G401 (cell line): ENCODE measurements at regions not wholly inside any gene's neighbourhood (a gene's known extent, or its start where the extent isn't known, plus 50 kb on each side); places are given as distances from the start of the nearest gene placed in this dataset.
"Not testable (repeated sequence)": the region's sequence is repeated elsewhere in the genome, so short reads cannot be mapped to it uniquely, and the experiment has no call there.

Source experiments
- DNase-seq: peaks from one replicate; pipeline ENCODE4 v3.0.0-alpha.2; 2015; ENCODE audit warnings: low spot score
- in situ Hi-C: cut with HindIII; loops from 2 replicates; pipeline ENCODE4 v1.10.0; 2016; ENCODE audit warnings: low sequenced_read_pairs, mixed read lengths

DNA sequence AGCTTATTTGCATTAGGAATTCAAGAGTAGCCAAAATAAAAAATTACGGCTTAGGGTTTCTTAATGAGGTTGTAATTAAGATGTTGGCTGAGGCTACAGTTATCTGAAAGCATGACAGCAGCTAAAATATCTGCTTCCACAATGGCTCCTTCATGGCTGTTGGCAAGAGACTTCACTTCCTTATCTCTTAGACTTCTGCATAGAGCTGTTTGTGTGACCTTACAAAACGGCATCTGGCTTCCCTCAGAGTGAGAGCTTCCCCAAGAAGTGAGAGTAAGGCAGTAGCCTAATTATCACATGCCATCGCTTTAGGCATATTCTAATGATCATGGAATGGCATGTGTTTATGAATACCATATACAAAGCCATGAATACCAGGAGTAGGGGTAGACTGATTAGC is 57.6 kb downstream of the CCDC59 start:
- in situ Hi-C loops, result no loop called here
- DNase-seq, result no peak

DNA sequence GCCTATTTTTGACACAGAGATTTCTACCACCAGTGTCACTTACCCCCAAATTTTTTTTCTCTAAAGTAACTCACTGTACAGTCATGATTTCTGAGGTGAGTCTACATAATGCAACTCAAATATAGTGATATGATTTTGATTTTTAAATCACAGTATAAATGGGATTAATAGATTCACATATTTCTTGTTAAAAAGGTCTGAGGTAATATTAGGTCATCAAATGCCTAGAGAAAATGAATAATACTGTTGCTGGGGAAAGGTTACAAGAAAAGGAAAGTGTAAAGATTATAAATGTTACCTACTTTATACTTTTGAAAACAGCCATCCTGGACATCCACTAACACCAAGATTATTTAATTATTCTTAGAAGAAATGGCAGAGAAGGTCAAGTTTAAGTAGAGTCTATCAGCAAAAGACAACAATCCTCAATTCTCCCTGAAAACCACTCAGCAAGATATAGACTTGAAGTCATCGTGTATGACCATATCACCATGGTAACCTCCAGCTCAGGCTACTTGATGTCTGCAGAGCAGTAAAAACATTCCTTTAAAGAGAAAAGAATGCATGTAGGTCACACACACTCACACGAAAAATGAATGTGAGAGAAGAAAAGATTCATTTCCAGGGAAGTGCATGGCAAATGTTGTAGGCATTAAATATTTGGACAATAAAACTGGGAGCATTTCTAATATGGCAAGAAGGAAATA is 58.7 kb downstream of the CCDC59 start:
- in situ Hi-C loops, result no loop called here
- no peak for DNase-seq

DNA sequence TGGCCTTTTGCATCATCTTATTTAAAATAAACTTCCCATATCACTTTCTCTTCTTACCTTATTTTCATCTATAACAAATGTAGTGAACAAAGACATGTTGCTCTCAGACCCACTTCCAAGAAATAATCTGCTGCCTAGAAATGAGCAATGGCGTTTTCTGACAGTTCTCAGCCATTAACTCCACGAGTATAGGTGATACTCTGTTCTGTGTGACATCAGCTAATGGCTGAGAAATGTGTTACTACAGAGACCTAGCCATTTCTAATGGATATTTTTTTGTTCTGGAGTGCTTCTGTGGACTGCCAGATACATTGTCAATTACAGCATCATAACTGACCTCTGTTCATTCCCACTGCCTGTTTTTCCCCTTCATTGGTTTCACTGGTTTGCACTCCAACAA is 67.8 kb downstream of the CCDC59 start:
- in situ Hi-C loops, result no loop called here
- DNase-seq, result no peak

DNA sequence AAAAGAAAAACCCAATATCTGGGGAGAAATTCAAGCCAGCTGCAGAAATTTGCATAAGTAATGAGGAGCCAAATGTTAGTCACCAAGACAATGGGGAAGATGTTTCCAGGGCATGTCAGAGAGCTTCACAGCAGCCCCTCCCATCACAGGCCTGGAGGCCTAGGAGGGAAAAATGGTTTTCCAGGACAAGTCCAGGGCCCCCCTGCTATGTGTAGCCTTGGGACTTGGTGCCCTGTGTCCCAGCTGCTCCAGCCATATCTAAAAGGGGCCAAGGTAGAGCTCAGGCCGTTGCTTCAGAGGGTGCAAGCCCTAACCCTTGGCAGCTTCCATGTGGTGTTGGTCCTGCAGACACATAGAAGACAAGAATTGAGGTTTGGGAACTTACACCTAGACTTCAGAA is 76.9 kb downstream of the CCDC59 start:
- in situ Hi-C loops, DNase-seq: not testable (repeated sequence)

DNA sequence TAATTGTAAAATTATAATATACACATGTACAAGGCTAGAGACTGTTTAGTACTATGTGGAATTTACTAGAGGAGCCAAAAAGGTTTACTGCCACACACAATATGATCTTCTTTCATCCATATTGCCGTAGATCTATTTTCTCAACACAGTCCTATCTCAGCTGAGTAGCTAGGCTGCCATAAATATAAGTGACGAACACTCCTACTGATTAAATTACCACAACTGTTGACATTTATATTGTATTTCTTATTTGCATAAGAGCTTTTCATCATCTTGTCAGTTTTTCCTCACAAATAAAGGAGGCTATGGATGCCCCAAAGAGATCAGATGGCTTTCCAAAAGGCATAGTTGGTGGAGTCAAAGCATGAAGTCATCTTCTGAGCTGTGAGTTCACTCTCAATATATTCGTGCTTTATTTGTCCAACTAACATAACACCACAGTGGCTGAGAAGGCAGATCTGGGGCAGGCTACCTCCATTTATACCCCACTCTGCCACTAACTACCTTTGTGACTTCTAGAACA is 78.6 kb downstream of the CCDC59 start:
- no peak for DNase-seq
- in situ Hi-C loops, result no loop called here

DNA sequence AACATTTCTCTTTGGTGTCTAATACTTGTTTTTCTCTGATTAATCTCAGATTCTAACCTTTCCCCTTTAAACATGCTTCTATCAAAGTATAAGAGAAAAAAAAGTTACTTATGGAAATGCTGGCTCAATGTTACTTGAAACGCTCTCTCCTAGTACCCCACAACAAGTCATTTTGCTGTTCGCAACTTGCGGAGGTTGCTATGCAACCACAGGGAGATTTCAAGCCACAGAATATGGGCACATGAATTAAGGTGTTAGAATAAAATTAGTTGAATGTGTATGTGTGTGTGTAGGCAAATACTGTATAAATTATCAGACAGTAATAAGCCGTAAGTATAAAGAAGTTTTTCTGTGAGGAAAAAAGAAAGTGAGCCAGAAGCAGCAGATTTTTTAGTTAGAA is 80.6 kb downstream of the CCDC59 start:
- DNase-seq, result no peak
- in situ Hi-C loops, result no loop called here

DNA sequence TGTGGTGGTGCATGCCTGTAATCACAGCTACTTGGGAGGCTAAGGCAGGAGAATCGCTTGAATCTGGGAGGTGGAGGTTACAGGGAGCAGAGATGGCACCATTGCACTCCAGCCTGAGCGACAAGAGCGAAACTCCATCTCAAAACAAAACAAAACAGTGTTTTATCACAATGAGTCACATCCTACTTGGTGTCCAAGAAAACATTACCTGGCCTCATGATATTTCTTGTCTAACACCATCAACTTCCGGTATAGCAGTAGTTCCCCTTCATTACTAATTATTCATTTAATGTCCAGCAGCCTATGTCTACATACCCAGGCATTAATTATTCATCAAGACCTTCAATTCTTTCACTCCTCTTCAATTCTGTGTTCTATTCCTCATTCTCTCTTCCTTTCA is 115.5 kb downstream of the CCDC59 start:
- in situ Hi-C loops, result no loop called here
- no peak for DNase-seq

DNA sequence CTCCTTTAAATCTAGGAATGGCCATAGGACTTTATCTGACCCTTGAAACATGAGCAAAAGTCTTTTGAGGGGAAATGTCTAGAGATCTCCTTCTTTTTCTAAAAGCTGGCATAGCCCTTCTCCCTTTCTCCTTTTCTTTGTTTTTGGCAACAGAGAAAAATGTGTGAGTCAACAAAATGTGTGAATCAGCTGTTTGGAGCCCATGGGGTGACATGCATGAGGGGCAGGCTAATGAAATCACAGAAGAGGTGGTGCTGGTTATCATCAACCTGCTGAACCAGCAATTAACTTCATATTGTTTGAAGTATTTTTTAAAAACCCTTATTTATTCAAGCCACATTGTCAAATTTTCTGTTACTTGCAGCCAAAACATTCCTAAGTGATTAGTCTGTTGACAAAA is 132.3 kb downstream of the CCDC59 start:
- in situ Hi-C loops, result no loop called here
- DNase-seq, result no peak

DNA sequence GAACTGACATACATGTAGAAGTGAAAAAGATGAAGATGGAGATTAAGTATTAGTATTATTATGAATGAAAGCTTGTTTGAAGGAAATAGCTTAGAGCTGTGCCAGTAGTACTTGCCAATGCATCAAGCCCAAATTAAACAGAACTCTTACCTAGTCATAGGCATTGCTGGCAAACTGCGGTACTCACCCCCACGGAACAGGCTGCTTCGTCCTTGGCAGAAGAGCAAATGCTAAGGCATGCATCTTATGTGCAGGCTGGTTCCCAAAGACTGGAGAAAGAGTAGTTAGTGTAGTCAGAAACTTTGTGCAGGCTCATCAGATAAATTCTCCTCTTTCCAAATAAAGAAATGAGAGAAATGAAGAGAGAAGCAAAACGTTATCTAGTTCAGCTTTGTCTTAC is 134.8 kb downstream of the CCDC59 start:
- in situ Hi-C loops, result no loop called here
- no peak for DNase-seq

DNA sequence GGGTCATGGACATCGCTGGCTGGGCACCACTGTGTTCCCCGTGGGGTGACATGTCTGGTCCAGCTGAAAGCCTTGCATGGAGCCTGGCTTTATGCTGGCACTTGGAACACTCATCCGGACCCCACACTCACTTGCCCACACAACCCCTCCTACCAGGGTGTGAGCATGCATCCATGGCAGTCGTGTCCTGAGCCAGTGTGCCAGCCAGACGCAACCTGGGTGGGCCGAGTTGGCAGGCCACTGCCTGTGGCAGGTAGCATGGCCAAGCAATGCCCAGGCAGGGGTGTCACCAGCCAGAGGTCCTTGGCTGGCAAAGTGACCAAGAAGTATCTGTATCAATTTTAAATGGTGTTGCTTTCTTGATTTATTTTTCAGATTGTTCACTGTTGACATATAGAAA is 141.7 kb downstream of the CCDC59 start:
- in situ Hi-C loops, result no loop called here
- no peak for DNase-seq

DNA sequence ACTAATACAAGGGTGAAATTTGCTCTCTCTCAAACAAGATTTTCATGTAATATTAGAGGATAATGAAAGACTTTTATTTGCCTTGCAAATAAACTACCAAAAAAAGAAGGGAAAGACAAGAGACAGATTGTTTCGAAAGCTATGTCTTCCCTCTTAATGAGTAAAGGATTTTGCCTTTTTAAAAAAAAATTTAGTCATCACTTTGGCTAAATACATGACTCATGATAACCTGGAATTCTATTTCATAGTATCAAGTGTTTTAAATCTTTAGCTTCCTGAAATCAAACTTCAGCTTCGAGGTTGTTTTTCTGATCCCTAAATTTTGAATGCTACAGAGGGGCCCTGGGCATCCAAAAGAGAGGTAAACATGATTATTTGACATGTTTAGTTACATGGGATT is 144.4 kb downstream of the CCDC59 start:
- DNase-seq, result no peak
- in situ Hi-C loops, result no loop called here

DNA sequence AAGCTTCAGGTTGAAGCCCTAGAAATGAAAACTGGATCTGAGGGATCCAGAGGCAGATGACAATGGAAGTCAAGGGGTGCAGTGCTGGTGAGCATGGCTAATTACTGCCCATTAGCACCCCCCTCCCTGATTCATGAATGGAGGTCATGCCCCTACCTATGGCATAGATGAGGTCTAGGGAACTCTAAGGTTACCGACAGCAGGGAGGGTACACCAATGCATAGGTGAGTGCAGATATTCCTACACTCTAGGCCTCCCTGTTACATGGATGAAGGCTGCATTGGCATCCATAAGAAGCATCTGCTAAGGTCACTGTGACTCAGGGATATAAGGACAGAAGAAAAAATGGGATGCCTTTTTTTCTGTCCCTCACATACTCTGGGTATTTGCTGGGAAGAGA is 147.3 kb downstream of the CCDC59 start:
- in situ Hi-C loops, result no loop called here
- no peak for DNase-seq

DNA sequence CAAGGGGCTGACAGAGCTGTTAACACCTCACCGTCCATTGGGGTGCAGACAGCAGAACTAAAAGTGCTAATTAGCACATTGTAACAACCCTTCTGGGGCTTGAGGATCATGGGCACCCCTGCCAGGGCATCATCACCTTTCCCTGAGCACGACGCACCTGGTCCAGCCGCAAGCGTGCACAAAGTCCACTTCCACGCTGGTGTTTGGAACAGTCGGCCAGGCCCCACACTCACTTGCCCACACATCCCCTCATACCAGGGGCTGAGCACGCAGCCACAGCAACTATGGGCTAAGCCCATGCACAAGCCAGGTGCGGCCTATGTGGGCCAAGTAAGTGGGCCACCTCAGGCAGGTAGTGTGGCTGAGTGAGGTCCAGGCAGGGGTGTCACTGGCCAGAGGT is 148.7 kb downstream of the CCDC59 start:
- no peak for DNase-seq
- in situ Hi-C loops, result no loop called here

DNA sequence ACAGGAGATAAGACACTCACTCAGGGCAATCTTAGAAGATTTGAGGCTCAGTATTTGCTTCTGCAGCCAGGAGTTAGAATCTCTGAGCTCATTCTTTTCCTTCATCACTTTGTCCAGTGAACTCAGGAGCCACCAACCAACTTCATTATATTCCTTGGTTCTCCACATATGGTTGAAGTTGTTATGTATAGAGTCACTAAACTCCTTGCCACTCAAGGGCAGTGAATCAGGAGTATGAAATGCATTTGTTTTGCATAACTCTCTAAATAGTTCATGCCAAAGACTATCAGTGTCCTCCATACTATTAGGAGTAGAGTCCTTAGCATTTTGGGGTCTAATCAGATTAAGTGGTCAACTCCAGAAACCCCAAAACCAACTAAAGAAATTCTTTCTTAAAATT is 150.6 kb downstream of the CCDC59 start:
- in situ Hi-C loops, result no loop called here
- DNase-seq, result no peak

DNA sequence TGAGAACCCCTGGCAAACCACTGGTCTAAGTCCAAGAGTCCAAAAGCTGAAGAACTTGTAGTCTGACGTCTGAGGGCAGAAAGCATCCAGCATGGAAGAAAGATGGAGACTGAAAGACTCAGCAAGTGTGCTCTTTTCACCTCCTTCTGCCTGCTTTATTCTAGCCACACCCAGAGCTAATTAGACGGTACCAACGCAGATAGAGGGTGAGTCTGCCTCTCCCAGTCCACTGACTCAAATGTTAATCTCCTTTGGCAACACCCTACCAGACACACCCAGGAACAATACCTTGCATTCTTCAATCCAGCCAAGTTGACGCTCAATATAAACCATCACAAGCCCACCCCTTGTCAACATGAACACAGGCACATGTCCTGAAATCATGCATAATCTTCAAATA is 155.1 kb downstream of the CCDC59 start:
- no peak for DNase-seq
- in situ Hi-C loops, result no loop called here

DNA sequence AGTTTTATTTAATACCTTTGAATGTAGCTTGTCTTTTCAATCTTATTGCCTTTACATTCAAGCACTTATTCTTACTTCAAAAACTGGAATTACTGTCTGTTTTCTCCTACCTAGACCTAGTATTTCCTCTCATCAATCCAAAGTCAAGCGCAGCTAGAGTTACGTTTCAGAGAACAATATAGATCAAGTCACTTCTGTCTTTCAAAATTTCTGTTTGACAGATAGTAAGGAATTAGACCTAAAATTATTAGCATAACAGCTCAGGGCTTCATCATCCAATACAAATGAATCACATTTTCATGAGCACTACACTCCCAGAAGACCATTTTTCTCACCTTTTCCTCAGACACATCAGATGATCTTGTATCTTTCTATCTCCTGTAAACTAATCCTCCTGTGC is 170.6 kb downstream of the CCDC59 start:
- in situ Hi-C loops, result no loop called here
- DNase-seq, result no peak

DNA sequence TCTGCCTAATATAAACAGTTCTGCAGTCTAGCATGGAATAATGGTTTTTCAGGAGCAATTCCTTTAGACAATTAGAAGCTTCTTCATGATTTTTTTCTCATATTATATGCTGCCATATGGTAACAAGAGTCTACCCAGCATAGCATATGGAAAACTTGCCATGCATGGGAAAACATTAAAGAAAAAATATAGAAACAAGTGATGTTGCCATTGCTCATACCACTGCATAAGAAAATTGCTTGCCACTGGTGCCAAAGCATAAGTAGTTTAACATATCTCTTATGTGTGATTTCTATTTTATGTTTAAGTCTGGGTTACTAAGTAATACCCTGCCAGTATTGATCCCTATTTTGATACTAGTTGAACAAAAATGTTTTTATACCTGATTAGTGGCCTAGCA is 171.2 kb downstream of the CCDC59 start:
- in situ Hi-C loops, result no loop called here
- no peak for DNase-seq

DNA sequence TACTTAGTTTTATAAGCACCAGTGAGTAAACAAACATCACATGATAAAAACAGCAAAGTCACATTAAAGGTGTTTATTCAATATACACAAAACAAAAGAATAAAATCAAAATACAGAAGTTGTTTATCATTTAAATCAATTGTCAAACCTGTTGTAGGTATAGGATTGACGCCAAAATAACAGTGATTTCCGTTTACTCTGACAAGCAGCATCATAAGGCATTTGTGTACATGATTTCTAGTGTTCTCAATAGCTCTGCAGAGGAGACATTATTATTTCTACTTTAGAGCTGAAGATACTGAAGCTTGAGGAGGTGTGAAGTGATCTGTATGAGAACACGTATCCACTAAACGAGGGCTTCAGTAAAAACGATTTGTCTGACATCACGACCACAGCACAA is 171.9 kb downstream of the CCDC59 start:
- DNase-seq, result no peak
- in situ Hi-C loops, result no loop called here

DNA sequence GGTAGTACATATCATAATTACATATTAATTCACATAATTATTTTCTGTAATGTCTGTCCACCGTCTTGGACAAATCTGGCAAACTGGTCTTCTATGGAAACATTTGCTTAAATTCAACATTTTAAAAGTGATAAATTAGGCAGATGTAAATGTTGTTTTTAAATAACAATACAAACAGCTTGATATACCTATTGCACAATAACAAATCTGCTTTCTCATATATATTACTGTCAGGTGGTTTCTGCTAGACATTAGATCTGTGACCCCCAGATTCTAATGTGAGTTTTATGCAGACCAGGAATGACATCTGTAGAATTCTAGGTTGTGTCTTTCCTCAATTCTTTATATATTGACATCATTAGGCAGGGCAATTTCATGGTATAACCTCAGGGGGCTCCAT is 173.3 kb downstream of the CCDC59 start:
- no peak for DNase-seq
- in situ Hi-C loops, result no loop called here

DNA sequence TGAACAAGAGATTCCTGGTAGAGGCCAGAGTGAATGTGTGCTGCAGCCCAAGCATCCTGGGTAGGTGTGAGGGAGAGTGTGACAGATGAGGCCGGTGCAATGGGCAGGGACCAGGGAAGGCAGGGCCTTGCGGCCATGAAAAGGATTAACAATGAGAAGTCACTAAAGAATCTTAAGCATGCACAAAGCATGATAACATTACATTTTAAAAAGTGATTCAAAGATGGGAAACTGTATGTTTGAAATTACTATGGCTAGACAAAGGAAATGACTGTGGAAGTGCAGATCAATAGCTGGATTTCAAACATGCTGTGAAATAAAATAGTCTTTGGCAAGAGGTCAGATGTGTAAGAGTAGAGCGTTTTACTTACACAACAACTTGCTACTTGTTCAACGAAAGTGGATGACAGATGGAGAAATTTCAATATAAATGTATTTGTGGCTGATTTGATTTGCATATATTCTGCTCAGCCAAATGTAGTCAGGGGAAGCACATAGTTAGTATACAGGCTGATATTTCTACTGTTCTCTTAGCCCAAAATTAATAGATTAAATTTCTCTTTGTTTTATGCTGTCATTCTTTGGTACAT is 175.5 kb downstream of the CCDC59 start:
- in situ Hi-C loops, result no loop called here
- no peak for DNase-seq

DNA sequence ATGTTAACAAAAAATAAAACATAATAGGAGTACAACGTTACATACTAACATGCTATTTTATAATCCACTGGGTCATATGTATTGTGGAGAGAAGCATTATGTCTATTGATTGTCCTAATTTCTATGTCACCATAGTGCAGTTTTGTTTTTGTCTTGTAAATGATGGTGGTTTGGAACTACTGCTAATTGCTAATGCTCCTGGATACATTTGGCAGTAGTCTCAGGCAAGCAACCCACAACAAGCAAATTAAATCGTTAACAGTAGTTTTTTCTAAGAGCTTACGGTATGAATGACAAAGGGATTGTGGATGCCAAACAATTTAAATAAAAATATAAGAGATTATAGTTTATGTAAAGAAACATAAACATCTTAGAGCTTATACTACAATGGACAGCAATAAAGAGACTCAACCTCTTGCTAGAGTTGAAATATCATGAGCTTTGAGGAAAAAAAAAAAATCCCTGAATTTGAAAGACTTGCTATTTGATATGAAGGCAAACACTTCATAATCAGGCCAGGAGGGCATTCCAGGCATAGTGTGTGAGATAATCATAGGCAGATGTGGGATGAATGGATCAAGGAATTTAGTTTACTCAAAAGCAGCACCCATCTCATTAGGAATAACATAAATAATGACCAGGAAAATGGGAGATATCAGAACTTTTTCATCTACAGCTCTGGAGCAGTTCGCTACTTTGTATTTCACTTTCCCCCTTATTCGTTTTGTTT is 181.3 kb downstream of the CCDC59 start:
- no peak for DNase-seq
- in situ Hi-C loops, result no loop called here
